Sigmoid colon (tissue), 6 donors: ENCODE measurements at regions not wholly inside any gene's neighbourhood (a gene's known extent, or its start where the extent isn't known, plus 50 kb on each side); places are given as distances from the start of the nearest gene placed in this dataset.
"Not testable (repeated sequence)": the region's sequence is repeated elsewhere in the genome, so short reads cannot be mapped to it uniquely, and the experiment has no call there.

Source experiments
- DNase-seq: peaks from one replicate; pipeline ENCODE4 v3.0.0-alpha.2; 2019
- H3K27ac ChIP-seq, 4 donors: fragments of 200-600 bp; sonication (generic); one replicate each; pipeline ENCODE4 v1.5.1; 2016 to 2019; ENCODE audit warnings: mild to moderate bottlenecking in 1 of 4
- H3K27me3 ChIP-seq, 3 donors: fragments of 200-600 bp; sonication (generic); one replicate each; pipeline ENCODE4 v1.5.1; 2019; ENCODE audit warnings: mild to moderate bottlenecking in 1 of 3
- H3K36me3 ChIP-seq, 4 donors: fragments of 200-600 bp; sonication (generic); one replicate each; pipeline ENCODE4 v1.5.1; 2016 to 2019
- H3K4me1 ChIP-seq, 4 donors: fragments of 200-600 bp; sonication (generic); one replicate each; pipeline ENCODE4 v1.5.1; 2017 to 2019
- H3K4me3 ChIP-seq, 4 donors: fragments of 200-600 bp; sonication (generic); one replicate each; pipeline ENCODE4 v1.5.1; 2017 to 2019; ENCODE audit warnings: mild to moderate bottlenecking in 2 of 4, moderate library complexity in 1 of 4
- H3K9me3 ChIP-seq, 4 donors: fragments of 200-600 bp in 3 of 4; sonication (generic) in 3 of 4; one replicate each; pipeline versions ENCODE4 v1.5.1 to v1.6.1; 2013 to 2019
- WGBS, 2 donors: extraction: QIAGEN DNeasy Blood & Tissue Kit; methylation state at CpG; one replicate each; pipeline ENCODE4 v1.1.7; 2013; 5-methylcytosine and 5-hydroxymethylcytosine counted together
- intact Hi-C: fragments of 100-400 bp; cut with DNase I; formaldehyde crosslinking; loops from one replicate; pipeline ENCODE4 v1.15.1; 2023
- donor health status: healthy with polysubstance abuse.
- donor health status: healthy.

- H3K4me1 ChIP-seq, intact Hi-C loops, H3K27ac ChIP-seq, H3K9me3 ChIP-seq, H3K27me3 ChIP-seq, H3K4me3 ChIP-seq, DNase-seq, H3K36me3 ChIP-seq: not testable (repeated sequence)
Measured at GRCh38 chr2:110310988-110311475, 98.7 kb upstream of the MTLN start.

- DNase-seq, H3K27ac ChIP-seq, H3K4me1 ChIP-seq, H3K36me3 ChIP-seq, intact Hi-C loops, H3K27me3 ChIP-seq, H3K9me3 ChIP-seq, H3K4me3 ChIP-seq: not testable (repeated sequence)
- 89 to 91% methylated on average over 2 to 3 of the region's 3 CpGs for WGBS, 2 donors
Measured at GRCh38 chr2:110308728-110309127, 96.4 kb upstream of the MTLN start.

- H3K27me3 ChIP-seq, H3K36me3 ChIP-seq, H3K4me3 ChIP-seq, DNase-seq, H3K27ac ChIP-seq, H3K4me1 ChIP-seq, H3K9me3 ChIP-seq, intact Hi-C loops: not testable (repeated sequence)
- 19 to 72% methylated on average over 3 of the region's 4 CpGs for WGBS, 2 donors
Measured at GRCh38 chr2:110292807-110293206, 80.5 kb upstream of the MTLN start.

DNA sequence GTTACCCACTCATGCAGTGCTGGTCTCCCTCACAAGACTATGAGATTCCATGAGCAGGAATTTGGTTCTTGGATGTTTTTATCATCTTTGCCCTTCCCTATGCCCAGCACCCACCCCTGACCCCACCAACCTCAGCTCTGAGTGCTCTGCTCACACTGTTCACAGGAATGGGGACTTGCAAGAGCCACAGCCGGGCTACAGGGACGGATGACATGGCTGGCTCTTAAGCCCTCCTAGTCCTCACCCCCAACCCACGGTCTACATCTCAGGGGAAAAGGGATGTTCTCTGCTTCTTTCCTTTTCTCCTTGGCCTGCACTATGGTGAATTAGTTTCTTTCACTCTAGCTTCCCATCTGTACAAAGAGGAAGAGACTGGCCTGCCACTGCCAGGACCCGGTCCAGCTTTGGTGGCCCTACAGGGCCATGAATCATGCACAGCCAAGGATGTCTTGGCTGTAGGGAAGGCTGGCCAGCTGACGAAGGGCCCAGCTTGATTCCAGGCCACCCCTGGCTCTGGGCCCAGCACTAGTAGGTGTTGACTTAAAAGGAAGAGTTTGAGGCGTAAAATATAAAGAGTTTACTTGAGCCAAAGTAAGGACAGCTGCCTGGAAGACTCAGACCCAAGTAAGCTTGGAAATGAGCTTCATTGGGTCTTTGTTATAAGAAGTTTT, 79.7 kb upstream of the MTLN start:
- WGBS, 2 donors = 83 to 86% methylated on average over 6 of the region's 6 CpGs
- DNase-seq, intact Hi-C loops: not testable (repeated sequence)

GRCh38 chr2:110287817-110288216, 75.5 kb upstream of the MTLN start:
- H3K27ac ChIP-seq, H3K27me3 ChIP-seq, DNase-seq, H3K9me3 ChIP-seq, H3K36me3 ChIP-seq, H3K4me3 ChIP-seq, intact Hi-C loops, H3K4me1 ChIP-seq: not testable (repeated sequence)
- no CpG with 5 or more reads among the region's 8 CpGs for WGBS, 2 donors

More for the DNA sequence above, 79.7 kb upstream of the MTLN start:
- H3K4me1 ChIP-seq, H3K27me3 ChIP-seq, H3K36me3 ChIP-seq, H3K9me3 ChIP-seq, H3K27ac ChIP-seq, H3K4me3 ChIP-seq: not testable (repeated sequence)

GRCh38 chr2:110287253-110287652, 74.9 kb upstream of the MTLN start:
- H3K27me3 ChIP-seq, H3K4me1 ChIP-seq, H3K9me3 ChIP-seq, intact Hi-C loops, H3K27ac ChIP-seq, H3K4me3 ChIP-seq, H3K36me3 ChIP-seq, DNase-seq: not testable (repeated sequence)
- WGBS, 2 donors = no CpG with 5 or more reads among the region's 3 CpGs

DNA sequence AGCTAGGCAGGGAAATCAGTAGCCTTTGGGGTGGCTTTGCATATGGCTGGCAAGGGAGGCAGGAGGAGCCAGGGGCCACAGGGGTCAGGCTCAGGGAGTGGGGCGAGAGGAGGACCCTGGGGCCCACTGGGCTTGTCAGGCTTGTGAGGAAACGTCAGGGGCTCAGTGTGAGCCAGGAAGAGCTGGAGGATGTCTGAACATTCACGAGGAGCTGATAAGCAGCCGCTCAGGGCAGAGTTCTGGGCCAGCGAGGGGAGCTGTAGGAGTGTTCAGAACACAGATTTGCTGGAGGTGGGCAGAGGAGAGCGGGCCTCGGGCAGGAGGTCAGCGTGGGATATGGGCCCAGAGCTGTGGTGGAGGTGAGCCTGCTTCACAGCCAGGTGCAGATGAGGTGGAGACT, 72.7 kb upstream of the MTLN start:
- H3K4me3 ChIP-seq, intact Hi-C loops, DNase-seq, H3K36me3 ChIP-seq, H3K9me3 ChIP-seq, H3K4me1 ChIP-seq, H3K27me3 ChIP-seq, H3K27ac ChIP-seq: not testable (repeated sequence)
- WGBS, 2 donors = no CpG with 5 or more reads among the region's 8 CpGs

DNA sequence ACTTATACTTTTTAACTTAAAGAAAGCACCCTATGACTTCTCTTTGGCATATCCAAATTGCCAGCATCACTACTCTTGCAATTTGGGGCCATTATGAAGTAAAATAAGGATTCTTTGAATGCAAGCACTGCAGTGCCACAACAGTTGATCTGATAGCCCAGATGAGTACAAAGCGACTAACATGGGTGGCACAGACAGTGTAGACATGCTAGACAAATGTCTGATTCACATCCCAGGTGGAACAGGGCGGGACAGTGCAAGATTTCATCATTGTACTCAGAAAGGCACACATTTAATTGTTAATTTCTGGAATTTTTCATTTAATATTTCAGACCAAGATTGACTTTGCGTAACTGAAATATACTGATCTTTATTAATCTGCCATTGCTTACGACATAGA, 68.5 kb upstream of the MTLN start:
- intact Hi-C loops, H3K4me1 ChIP-seq, H3K36me3 ChIP-seq, H3K27ac ChIP-seq, H3K27me3 ChIP-seq, H3K9me3 ChIP-seq, DNase-seq, H3K4me3 ChIP-seq: not testable (repeated sequence)
- WGBS, 2 donors = 93 to 94% methylated on average over 2 of the region's 4 CpGs

GRCh38 chr2:110277054-110277453, 64.7 kb upstream of the MTLN start:
- WGBS, 2 donors = no CpG with 5 or more reads among the region's 6 CpGs
- H3K4me3 ChIP-seq, intact Hi-C loops, H3K27ac ChIP-seq, H3K9me3 ChIP-seq, H3K4me1 ChIP-seq, H3K27me3 ChIP-seq, DNase-seq, H3K36me3 ChIP-seq: not testable (repeated sequence)

DNA sequence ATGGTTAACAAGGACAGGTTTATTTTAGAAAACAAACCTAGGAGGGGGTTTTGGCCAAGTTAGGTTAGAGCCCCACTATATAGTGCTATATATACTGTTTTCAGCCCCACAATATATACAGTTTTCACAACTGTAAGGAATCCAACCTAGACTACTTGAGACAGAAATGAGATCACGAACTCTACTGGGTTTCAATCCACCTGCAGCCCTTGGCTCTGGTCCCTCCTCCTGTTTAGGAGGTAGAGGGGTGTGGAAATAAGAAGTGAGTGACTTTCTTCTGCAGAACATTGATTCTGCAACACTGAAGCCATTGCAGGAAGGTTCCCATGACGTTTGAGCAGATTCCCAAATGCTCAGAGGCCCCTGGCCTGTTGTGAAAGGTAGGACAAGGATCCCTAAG, 63.7 kb upstream of the MTLN start:
- not testable (repeated sequence) for H3K27me3 ChIP-seq

GRCh38 chr2:110269674-110270073, 57.3 kb upstream of the MTLN start:
- DNase-seq, H3K27ac ChIP-seq, H3K36me3 ChIP-seq, H3K9me3 ChIP-seq, H3K4me3 ChIP-seq, intact Hi-C loops, H3K4me1 ChIP-seq, H3K27me3 ChIP-seq: not testable (repeated sequence)
- 76 to 92% methylated on average over 7 to 8 of the region's 9 CpGs for WGBS, 2 donors

More for the DNA sequence above, 63.7 kb upstream of the MTLN start:
- H3K9me3 ChIP-seq, intact Hi-C loops, H3K4me3 ChIP-seq, DNase-seq, H3K4me1 ChIP-seq, H3K36me3 ChIP-seq, H3K27ac ChIP-seq: not testable (repeated sequence)
- 78 to 81% methylated on average over 1 of the region's 2 CpGs for WGBS, 2 donors

GRCh38 chr2:110267828-110268407, 55.6 kb upstream of the MTLN start:
- H3K9me3 ChIP-seq, DNase-seq, H3K27me3 ChIP-seq, H3K4me3 ChIP-seq, H3K4me1 ChIP-seq, H3K27ac ChIP-seq, intact Hi-C loops, H3K36me3 ChIP-seq: not testable (repeated sequence)
- WGBS, 2 donors = 58 to 71% methylated on average over 6 of the region's 17 CpGs

GRCh38 chr2:110264804-110265203, 52.5 kb upstream of the MTLN start:
- not testable (repeated sequence) for DNase-seq
- no CpG with 5 or more reads among the region's 1 CpG for WGBS, 2 donors

More at GRCh38 chr2:110264804-110265203, 52.5 kb upstream of the MTLN start:
- H3K4me3 ChIP-seq, intact Hi-C loops, H3K27ac ChIP-seq, H3K9me3 ChIP-seq, H3K4me1 ChIP-seq, H3K36me3 ChIP-seq, H3K27me3 ChIP-seq: not testable (repeated sequence)
